Ramos (cell line): ENCODE measurements at regions not wholly inside any gene's neighbourhood (a gene's known extent, or its start where the extent isn't known, plus 50 kb on each side); places are given as distances from the start of the nearest gene placed in this dataset.
"Not testable (repeated sequence)": the region's sequence is repeated elsewhere in the genome, so short reads cannot be mapped to it uniquely, and the experiment has no call there.

ENCODE experiments used
- in situ Hi-C: fragments of 300-500 bp; cut with MboI; formaldehyde crosslinking; loops from one replicate; pipeline ENCODE4 v1.14.3; 2022; ENCODE audit warnings: low sequenced_read_pairs; ENCODE audit not compliant: unreplicated experiment

- in situ Hi-C loops = not testable (repeated sequence)
These were observed 86.0 kb upstream of the CDC42EP3 start for GRCh38 chr2:37757456-37757855.

DNA sequence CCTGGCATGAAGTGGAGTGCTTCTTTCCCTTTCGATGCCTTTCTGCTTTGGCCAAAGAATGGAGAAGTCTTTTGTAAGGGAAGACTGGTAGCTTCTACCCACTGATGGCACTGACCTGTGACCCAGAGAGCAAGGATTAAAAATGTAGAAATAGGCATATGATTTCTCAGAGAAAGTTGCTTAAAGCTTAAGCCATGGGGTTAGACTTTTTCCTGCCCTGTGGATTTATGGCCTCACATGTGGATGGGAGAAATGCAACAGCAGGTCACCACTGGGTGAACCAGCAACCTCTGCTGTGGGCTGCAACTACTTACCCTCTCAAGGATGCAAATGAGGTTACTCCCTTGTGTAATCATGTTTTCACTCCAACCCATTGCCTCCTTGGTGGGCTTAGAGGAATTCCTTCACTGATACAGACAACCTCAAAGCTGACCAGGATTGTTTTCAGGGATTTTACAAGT, 86.7 kb upstream of the CDC42EP3 start:
- in situ Hi-C loops = not testable (repeated sequence)

DNA sequence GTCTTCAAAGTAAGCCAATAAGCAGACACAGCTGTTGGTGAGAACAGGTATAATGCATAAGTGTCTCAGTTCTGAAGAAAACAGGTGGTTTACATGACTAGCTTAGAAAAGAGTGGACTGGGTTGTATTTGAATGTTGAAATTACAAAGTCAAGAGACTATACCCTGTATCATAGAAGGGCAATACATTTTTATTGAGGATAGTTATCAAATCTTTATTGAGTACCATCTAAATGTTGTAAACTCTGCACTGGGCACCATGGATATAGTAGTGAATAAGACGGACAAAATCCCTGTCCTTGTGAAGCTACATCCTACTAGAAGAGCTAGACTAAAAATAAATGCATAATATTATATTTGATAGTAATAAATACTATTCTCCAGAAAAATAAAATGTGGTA, 88.5 kb upstream of the CDC42EP3 start:
- in situ Hi-C loops = not testable (repeated sequence)

DNA sequence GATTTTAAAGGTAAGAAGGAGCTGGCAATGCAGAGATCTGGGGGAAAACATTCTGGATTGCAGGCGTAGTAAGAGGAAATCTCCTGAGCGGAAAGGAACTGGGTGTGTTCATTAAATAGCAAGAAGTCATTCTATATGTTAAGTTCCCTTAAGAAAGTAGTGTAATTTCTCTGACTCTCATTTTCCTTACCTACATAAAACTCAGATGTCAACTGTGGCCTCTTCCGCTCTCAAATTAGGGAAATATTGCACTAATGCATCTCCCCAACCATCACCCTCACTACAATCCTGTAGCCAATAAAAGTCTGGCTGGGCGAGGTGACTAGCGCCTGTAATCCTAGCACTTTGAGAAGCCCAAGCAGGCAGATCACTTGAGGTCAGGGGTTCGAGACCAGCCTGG, 89.0 kb upstream of the CDC42EP3 start:
- in situ Hi-C loops = no loop called here

- in situ Hi-C loops = not testable (repeated sequence)
These were observed 90.8 kb upstream of the CDC42EP3 start for GRCh38 chr2:37762281-37762680.

GRCh38 chr2:37764739-37765138, 93.3 kb upstream of the CDC42EP3 start:
- in situ Hi-C loops = no loop called here

DNA sequence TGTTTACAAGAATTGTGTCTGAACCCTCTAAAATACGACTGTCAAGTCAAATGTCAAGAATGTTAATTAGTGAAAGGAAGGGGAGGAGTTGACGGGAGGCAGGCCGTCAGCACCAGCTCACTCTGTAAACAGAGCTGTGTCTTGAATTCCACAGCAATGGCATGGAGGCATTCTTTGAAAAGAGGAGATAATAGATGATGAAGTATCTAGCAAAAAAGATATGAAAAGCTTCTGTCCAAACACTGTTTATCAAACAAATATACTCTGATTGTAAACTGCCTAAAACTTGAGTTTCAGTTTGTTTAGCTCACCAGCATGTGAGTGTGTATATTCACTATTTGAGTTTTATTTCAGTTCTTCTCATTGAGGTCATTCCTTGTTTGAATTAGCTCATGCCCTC, 94.7 kb upstream of the CDC42EP3 start:
- in situ Hi-C loops = no loop called here

GRCh38 chr2:37767046-37767445, 95.6 kb upstream of the CDC42EP3 start:
- in situ Hi-C loops = no loop called here

DNA sequence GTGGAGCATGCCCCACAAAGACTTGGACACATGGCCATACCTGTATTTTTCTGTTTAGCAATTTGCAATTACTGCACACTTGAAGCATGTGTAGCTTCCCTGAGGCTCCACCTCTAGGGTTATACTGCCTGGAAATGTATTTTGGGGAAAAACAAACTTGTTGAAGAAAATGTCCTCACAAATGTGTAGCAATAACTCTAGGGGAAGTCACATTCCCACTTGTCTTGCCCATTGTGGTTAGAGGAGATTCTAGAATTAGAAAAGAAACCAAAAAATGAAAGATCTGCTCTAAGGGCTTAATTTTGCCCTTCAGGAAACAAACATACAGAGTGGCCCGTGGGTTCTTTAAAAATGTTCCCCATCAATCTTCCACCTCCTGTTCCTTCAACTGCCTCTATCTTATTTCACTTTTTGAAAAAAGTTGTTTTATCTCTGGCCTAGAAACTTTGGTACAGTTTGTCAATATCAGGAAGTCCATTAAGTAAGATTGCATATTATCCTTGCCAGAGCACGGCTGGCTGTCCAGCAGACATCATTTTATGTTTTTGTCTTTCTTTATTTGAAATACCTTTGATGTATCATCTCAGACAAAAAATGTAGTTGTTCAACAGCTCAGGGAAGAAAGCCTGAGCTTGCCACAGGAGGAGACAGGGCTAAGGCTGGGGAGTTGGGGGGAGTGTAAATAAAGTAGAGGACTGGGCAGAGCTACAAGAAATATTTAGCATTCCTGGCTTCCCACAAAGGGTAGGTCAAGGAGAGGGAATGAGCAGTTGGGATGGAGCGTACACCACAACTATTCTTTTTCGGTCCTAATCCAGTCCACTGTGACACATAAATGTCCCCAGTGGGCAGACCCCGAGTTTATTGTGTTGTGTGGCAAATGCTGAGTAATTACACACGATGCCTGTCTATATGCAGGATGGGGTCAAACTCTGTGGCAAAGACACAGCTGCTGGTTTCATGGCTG, 96.8 kb upstream of the CDC42EP3 start:
- in situ Hi-C loops = no loop called here

DNA sequence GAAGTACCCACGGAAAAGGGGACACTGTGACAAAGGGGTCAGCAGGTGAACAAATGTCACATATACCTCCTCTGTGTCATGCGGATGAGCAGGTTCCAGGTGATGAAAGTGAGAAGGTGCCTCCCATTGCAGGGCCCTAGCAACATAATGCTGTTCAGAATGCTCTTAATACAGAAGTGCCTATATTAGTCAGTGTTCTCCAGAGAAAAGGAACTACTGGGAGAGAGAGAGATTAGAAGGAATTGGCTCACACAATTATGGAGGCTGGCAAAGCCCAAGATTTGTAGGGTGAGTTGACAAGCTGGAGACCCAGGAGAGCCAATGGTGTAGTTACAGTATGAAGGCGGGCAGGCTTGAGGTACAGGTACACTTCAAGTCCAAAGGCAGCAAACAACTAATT, 98.1 kb upstream of the CDC42EP3 start:
- in situ Hi-C loops = no loop called here

GRCh38 chr2:37770797-37771196, 99.4 kb upstream of the CDC42EP3 start:
- in situ Hi-C loops = no loop called here

- in situ Hi-C loops = no loop called here
These were observed 100.2 kb upstream of the CDC42EP3 start for GRCh38 chr2:37771600-37772088.

GRCh38 chr2:37773371-37774130, 102.1 kb upstream of the CDC42EP3 start:
- in situ Hi-C loops = no loop called here

DNA sequence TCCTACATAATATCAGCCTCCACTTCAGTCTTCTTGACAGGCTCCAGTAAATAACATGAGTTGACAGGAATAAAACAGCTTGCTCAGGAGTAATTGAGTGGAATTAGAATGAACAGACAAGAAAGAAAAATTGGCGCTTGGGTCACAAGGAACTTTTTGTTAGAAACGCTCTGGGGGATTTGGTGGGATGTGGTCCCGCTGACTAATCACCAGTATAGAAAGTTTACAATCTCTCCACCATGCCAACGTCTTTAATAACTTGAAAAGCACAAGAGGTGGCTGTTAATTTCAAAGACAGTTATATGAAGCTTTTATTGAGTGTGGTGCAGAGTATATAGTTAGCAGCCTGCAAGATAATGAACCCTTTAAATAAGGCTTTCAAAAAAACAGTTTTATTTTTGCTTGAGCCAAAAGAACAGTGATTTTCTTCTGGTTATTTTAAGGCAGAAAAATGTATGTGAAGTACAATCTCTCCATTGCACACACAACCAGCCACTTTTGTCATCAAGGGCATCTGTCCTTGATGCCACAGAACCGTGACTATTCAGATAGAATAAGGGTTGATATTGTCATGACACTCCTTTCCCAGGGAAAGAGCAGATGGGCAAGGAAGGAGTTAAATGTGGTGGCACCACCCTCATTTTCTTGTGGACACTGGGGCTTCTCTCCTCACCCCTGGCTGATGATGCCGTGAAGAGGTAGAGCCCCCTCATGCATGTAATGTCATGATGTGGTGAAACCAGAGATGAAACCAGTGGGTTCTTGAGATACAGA, 102.9 kb upstream of the CDC42EP3 start:
- in situ Hi-C loops = not testable (repeated sequence)

DNA sequence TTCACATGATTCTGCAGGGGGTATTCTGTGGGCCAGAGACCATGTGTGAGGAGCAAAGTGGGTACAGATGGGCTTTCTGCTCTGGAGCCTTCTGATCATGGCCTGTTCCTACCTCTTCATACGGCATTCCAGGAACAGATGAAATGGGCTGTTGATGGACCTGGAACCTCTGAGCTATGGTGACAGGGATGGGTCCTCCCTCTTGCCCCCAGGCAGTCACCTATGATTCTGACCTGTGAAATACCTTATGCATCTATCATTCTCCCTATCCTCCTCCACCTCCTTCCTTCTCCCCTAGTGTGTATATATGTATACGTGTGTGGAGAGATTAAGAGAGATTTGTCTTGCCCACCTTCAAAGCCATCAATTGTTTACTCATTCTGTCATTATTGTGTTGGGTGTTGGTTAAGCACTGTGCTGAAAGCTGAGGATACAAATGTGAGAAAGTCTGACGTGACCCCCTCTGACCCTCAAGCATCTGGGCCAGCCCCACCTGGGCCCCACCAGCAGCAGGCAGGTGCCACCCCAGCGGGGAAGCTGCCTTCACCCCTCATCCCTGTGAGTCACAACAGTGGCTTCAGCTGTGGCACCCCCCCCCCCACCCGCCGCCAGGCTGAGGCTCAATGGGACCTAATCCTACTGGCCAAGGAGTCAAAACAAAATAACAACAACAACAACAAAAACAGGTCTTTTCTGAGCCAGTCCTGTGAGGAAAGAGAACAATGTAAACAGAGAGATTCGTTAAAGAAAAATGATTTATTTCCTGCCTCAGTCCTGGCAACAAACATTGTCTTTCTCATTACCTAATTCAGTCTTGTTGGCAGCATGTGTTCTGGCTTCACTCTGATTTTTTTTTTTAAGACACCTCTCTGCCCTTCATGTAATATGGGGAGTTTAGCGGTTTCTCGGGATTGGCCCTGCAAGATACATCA, 103.8 kb upstream of the CDC42EP3 start:
- in situ Hi-C loops = no loop called here

- in situ Hi-C loops = no loop called here
These were observed 104.4 kb upstream of the CDC42EP3 start for GRCh38 chr2:37775908-37776250.

GRCh38 chr2:37776487-37776886, 105.0 kb upstream of the CDC42EP3 start:
- in situ Hi-C loops = no loop called here

- in situ Hi-C loops = no loop called here
These were observed 107.7 kb upstream of the CDC42EP3 start for GRCh38 chr2:37779139-37779538.

- in situ Hi-C loops = no loop called here
These were observed 108.4 kb upstream of the CDC42EP3 start for GRCh38 chr2:37779611-37780386.
